ENCODE measurements at regions not wholly inside any gene's neighbourhood (a gene's known extent, or its start where the extent isn't known, plus 50 kb on each side); places are given as distances from the start of the nearest gene placed in this dataset.

- no peak for DNase-seq
Measured at GRCh38 chr3:34346656-34347055, 548.2 kb downstream of the PDCD6IP start.

GRCh38 chr3:34351882-34352777 is 553.7 kb downstream of the PDCD6IP start:
- no peak for DNase-seq

GRCh38 chr3:34352778-34353331 is 554.4 kb downstream of the PDCD6IP start:
- DNase-seq, result no peak

- no peak for DNase-seq
Measured at GRCh38 chr3:34357461-34357860, 559.0 kb downstream of the PDCD6IP start.

- no peak for DNase-seq
Measured at GRCh38 chr3:34359064-34359463, 560.6 kb downstream of the PDCD6IP start.

- no peak for DNase-seq
Measured at GRCh38 chr3:34360713-34361112, 562.3 kb downstream of the PDCD6IP start.

GRCh38 chr3:34361921-34362320 is 563.5 kb downstream of the PDCD6IP start:
- DNase-seq, result no peak

- no peak for DNase-seq
Measured at GRCh38 chr3:34362910-34363309, 564.5 kb downstream of the PDCD6IP start.

- DNase-seq, result no peak
Measured at GRCh38 chr3:34363881-34364280, 565.5 kb downstream of the PDCD6IP start.

GRCh38 chr3:34364335-34364734 is 565.9 kb downstream of the PDCD6IP start:
- DNase-seq, result no peak

- no peak for DNase-seq
Measured at GRCh38 chr3:34365231-34365630, 566.8 kb downstream of the PDCD6IP start.

- no peak for DNase-seq
Measured at GRCh38 chr3:34365771-34366170, 567.3 kb downstream of the PDCD6IP start.

- DNase-seq, result no peak
Measured at GRCh38 chr3:34367521-34367920, 569.1 kb downstream of the PDCD6IP start.

GRCh38 chr3:34374521-34374920 is 576.1 kb downstream of the PDCD6IP start:
- no peak for DNase-seq

- DNase-seq, result no peak
Measured at GRCh38 chr3:34376691-34377090, 578.3 kb downstream of the PDCD6IP start.

- no peak for DNase-seq
Measured at GRCh38 chr3:34377961-34378360, 579.5 kb downstream of the PDCD6IP start.

GRCh38 chr3:34381243-34381642 is 582.8 kb downstream of the PDCD6IP start:
- no peak for DNase-seq

- no peak for DNase-seq
Measured at GRCh38 chr3:34382859-34383258, 584.4 kb downstream of the PDCD6IP start.

GRCh38 chr3:34386309-34386708 is 587.9 kb downstream of the PDCD6IP start:
- no peak for DNase-seq

- DNase-seq, result peak; percentile 38
Measured at GRCh38 chr3:34387826-34388564, 589.6 kb downstream of the PDCD6IP start.

- DNase-seq, result no peak
Measured at GRCh38 chr3:34388830-34389229, 590.4 kb downstream of the PDCD6IP start.

- DNase-seq, result no peak
Measured at GRCh38 chr3:34394978-34395748, 596.7 kb downstream of the PDCD6IP start.

- DNase-seq, result peak; percentile 66
Measured at GRCh38 chr3:34396288-34396687, 597.9 kb downstream of the PDCD6IP start.

All from NCI-H2171 (cell line).